ENCODE measurements at regions not wholly inside any gene's neighbourhood (a gene's known extent, or its start where the extent isn't known, plus 50 kb on each side); places are given as distances from the start of the nearest gene placed in this dataset.

DNA sequence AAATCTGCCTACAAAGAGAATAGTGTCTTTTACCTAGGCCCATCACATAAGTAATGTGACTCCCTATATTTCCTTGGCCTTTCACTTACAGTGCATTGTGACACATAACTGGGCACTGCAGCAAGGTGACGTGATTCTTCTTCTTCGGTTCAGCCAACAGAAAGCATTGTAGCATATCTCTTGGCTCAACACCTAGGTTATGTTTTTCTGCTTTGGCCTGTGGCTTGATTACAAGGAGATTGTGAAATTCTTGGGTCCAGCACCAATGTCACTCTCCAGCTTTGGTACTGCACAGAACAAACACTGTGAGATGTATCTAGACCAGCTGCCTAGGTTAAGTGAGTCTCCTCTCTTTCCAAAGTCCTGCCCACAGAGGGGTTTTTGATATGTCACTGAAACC is 995.1 kb upstream of the TSPY4 start:
- DNase-seq: no peak
- 40 to 87% (median 59%) methylated on average over 1 to 2 of the region's 2 CpGs; no CpG with 5 or more reads in 2 of the 5 donors for WGBS, 5 donors
- no peak overlapping the region for H3K27ac ChIP-seq
- H3K36me3 ChIP-seq: no peaks in the 10 kb centered on the region
- TF ChIP-seq POLR2A (IDR thresholded peaks at IDR 0.05) (no peak), POLR2AphosphoS5 (IDR thresholded peaks at IDR 0.05) (no peak), EP300 (IDR thresholded peaks at IDR 0.05) (no peak)
- TF ChIP-seq, protein P1, sequence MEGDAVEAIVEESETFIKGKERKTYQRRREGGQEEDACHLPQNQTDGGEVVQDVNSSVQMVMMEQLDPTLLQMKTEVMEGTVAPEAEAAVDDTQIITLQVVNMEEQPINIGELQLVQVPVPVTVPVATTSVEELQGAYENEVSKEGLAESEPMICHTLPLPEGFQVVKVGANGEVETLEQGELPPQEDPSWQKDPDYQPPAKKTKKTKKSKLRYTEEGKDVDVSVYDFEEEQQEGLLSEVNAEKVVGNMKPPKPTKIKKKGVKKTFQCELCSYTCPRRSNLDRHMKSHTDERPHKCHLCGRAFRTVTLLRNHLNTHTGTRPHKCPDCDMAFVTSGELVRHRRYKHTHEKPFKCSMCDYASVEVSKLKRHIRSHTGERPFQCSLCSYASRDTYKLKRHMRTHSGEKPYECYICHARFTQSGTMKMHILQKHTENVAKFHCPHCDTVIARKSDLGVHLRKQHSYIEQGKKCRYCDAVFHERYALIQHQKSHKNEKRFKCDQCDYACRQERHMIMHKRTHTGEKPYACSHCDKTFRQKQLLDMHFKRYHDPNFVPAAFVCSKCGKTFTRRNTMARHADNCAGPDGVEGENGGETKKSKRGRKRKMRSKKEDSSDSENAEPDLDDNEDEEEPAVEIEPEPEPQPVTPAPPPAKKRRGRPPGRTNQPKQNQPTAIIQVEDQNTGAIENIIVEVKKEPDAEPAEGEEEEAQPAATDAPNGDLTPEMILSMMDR (IDR thresholded peaks at IDR 0.05): no peak
- no peaks in the 10 kb centered on the region for H3K4me1 ChIP-seq
- H3K27me3 ChIP-seq: no peaks in the 10 kb centered on the region
- intact Hi-C loops (cut with DNase I; ENCODE audit: low total_unique reads): no loop called here
- H3K9me3 ChIP-seq: no peaks in the 10 kb centered on the region
- no peak overlapping the region for H3K4me3 ChIP-seq

GRCh38 chrY:8351241-8351640 is 986.0 kb upstream of the TSPY4 start:
- Histone ChIP-seq H3K27me3 (no peaks in the 10 kb centered on the region), H3K4me3 (no peak overlapping the region), H3K27ac (no peak overlapping the region), H3K36me3 (no peaks in the 10 kb centered on the region), H3K4me1 (no peaks in the 10 kb centered on the region), H3K9me3 (no peaks in the 10 kb centered on the region)
- intact Hi-C loops (cut with DNase I; ENCODE audit: low total_unique reads): no loop called here
- WGBS, 5 donors: 53 to 71% (median 61%) methylated on average over 1 of the region's 1 CpG; no CpG with 5 or more reads in 2 of the 5 donors
- DNase-seq: no peak
- TF ChIP-seq EP300 (IDR thresholded peaks at IDR 0.05): no peak
- TF ChIP-seq POLR2AphosphoS5 (IDR thresholded peaks at IDR 0.05): no peak
- TF ChIP-seq, protein P1 (IDR thresholded peaks at IDR 0.05): no peak
- TF ChIP-seq POLR2A (IDR thresholded peaks at IDR 0.05): no peak

DNA sequence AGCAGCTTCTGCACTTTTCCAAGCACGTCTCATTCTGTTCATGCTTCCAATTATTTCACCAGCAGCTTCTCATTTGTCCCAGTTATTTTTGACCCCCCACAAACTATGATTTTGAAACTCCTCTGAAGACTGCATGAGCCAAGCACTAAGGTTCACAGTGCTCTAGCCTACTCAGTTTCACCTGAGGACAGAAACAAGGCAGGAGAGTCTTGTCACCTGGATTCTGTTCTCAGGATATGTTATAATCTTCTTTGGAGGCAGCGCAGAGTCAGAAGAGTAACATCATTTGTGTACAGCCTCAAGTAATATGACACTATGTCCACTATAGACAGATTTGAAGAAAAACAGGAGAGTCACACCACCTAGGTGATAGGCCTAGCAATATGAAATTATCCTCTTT is 985.1 kb upstream of the TSPY4 start:
- TF ChIP-seq POLR2AphosphoS5 (IDR thresholded peaks at IDR 0.05): no peak
- TF ChIP-seq POLR2A (IDR thresholded peaks at IDR 0.05): no peak

DNA sequence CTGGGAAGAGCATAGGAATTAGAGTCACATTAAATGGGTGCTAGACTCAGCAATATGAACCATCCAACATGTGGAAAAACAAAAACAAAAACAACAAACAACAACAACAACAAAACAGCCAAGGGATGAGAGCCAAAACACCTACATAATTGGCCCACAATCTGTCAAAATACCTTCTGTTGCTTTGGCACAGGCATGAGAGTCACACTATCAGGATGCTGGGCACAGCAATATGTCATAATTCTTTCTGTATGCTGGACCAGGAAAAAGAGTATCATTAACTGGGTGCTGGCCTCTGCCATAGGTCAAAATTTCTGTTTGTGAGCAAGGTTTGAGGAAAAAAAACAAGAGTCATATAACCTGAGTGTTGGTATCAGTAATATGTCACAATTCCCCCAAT is 979.1 kb upstream of the TSPY4 start:
- Histone ChIP-seq H3K4me1 (no peaks in the 10 kb centered on the region), H3K9me3 (no peaks in the 10 kb centered on the region), H3K27ac (no peak overlapping the region), H3K27me3 (no peaks in the 10 kb centered on the region), H3K36me3 (no peaks in the 10 kb centered on the region), H3K4me3 (no peak overlapping the region)
- intact Hi-C loops (cut with DNase I; ENCODE audit: low total_unique reads): no loop called here
- no peak for DNase-seq
- TF ChIP-seq, protein P1 (IDR thresholded peaks at IDR 0.05): no peak
- no peak for TF ChIP-seq POLR2A (IDR thresholded peaks at IDR 0.05)
- no peak for TF ChIP-seq POLR2AphosphoS5 (IDR thresholded peaks at IDR 0.05)
- no peak for TF ChIP-seq EP300 (IDR thresholded peaks at IDR 0.05)

More for the DNA sequence above, 985.1 kb upstream of the TSPY4 start:
- no peaks in the 10 kb centered on the region for H3K4me1 ChIP-seq
- no peaks in the 10 kb centered on the region for H3K27me3 ChIP-seq
- DNase-seq: no peak
- 60 to 81% (median 76%) methylated on average over 2 of the region's 2 CpGs; no CpG with 5 or more reads in 2 of the 5 donors for WGBS, 5 donors
- no peaks in the 10 kb centered on the region for H3K36me3 ChIP-seq
- intact Hi-C loops (cut with DNase I; ENCODE audit: low total_unique reads): no loop called here
- no peak overlapping the region for H3K27ac ChIP-seq
- H3K9me3 ChIP-seq: no peaks in the 10 kb centered on the region
- H3K4me3 ChIP-seq: no peak overlapping the region

GRCh38 chrY:8361715-8362114 is 975.5 kb upstream of the TSPY4 start:
- Histone ChIP-seq H3K9me3 (no peaks in the 10 kb centered on the region), H3K4me1 (no peaks in the 10 kb centered on the region), H3K27me3 (no peaks in the 10 kb centered on the region), H3K4me3 (no peak overlapping the region), H3K27ac (no peak overlapping the region), H3K36me3 (no peaks in the 10 kb centered on the region)
- intact Hi-C loops (cut with DNase I; ENCODE audit: low total_unique reads): no loop called here
- DNase-seq: no peak
- 54 to 74% (median 64%) methylated on average over 3 of the region's 3 CpGs; no CpG with 5 or more reads in 2 of the 5 donors for WGBS, 5 donors
- TF ChIP-seq POLR2A (IDR thresholded peaks at IDR 0.05) (no peak), EP300 (IDR thresholded peaks at IDR 0.05) (no peak), POLR2AphosphoS5 (IDR thresholded peaks at IDR 0.05) (no peak)
- TF ChIP-seq, protein P1 (IDR thresholded peaks at IDR 0.05): no peak

All from stomach (tissue), 8 donors.